IgD-negative memory B cell (primary cell): ENCODE measurements at regions not wholly inside any gene's neighbourhood (a gene's known extent, or its start where the extent isn't known, plus 50 kb on each side); places are given as distances from the start of the nearest gene placed in this dataset.
"Not testable (repeated sequence)": the region's sequence is repeated elsewhere in the genome, so short reads cannot be mapped to it uniquely, and the experiment has no call there.

Experiments
- H3K27ac Mint-ChIP-seq, 3 donors: one replicate each; pipeline ENCODE4 v1.8.0; 2020 to 2022; ENCODE audit warnings: mild to moderate bottlenecking in 3 of 3, mixed read lengths in 3 of 3, moderate library complexity in 1 of 3
- H3K27me3 Mint-ChIP-seq: one replicate; pipeline ENCODE4 v1.8.0; 2021; ENCODE audit warnings: mixed read lengths
- H3K36me3 Mint-ChIP-seq: one replicate; pipeline ENCODE4 v1.8.0; 2020; ENCODE audit warnings: mild to moderate bottlenecking, mixed read lengths
- H3K4me1 Mint-ChIP-seq, 3 donors: one replicate each; pipeline ENCODE4 v1.8.0; 2020 to 2022; ENCODE audit warnings: mixed read lengths in 3 of 3, mild to moderate bottlenecking in 1 of 3
- H3K4me3 Mint-ChIP-seq, 4 donors: one replicate each; pipeline ENCODE4 v1.8.0; 2020 to 2022; ENCODE audit warnings: mild to moderate bottlenecking in 4 of 4, mixed read lengths in 4 of 4, moderate library complexity in 3 of 4
- H3K9me3 Mint-ChIP-seq, 3 donors: one replicate each; pipeline ENCODE4 v1.8.0; 2020 to 2021; ENCODE audit warnings: mixed read lengths in 3 of 3, mild to moderate bottlenecking in 1 of 3

- H3K36me3 Mint-ChIP-seq, H3K27ac Mint-ChIP-seq, H3K27me3 Mint-ChIP-seq, H3K9me3 Mint-ChIP-seq, H3K4me3 Mint-ChIP-seq, H3K4me1 Mint-ChIP-seq: not testable (repeated sequence)
Measured at GRCh38 chrX:150232222-150232621, 130.9 kb upstream of the MAMLD1 start.

DNA sequence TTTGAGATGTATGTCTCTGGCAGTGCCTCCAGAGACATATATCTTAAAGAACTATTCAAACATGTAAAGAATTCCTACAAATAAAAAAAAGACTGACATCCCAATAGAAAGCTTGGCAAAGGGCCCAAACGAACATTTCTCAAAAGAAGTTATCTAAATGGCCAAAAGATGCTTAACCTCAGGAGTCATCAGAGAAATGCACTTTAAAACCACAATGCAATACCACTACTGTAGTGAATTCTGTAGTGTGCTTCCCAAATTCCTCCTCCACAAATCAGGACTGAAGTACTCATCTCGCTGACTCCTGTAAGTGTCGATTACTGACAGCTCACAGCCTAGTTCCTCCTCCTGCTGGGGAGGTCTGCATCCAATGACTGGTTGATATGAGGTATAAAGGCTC, 129.0 kb upstream of the MAMLD1 start:
- Mint-ChIP-seq H3K27me3 (no peaks in the 10 kb centered on the region), H3K9me3 (no peaks in the 10 kb centered on the region), H3K4me3 (no peak overlapping the region), H3K4me1 (no peaks in the 10 kb centered on the region), H3K27ac (no peak overlapping the region), H3K36me3 (no peaks in the 10 kb centered on the region)

DNA sequence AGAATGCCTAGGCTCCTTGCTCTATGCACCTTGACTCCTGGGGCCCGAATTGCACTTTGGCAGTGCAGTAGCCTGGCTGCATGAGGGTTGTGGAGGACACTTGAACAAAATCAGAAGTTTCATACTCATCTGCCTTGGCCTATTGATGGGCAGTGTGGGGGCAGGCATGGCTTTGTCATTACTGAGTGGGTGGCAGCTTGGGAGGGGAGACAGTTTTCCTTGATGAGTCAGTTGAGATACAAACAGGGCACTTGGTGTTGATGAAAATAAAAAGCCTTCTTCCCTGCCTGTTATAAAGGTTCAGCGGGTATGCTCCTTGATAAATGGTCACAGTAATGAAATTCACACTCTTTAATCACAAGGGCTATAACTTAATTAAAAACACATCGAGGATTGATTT, 126.8 kb upstream of the MAMLD1 start:
- Mint-ChIP-seq H3K4me1 (no peaks in the 10 kb centered on the region), H3K36me3 (no peaks in the 10 kb centered on the region), H3K27me3 (peaks cover 1% of the 10 kb centered on the region), H3K9me3 (no peaks in the 10 kb centered on the region), H3K4me3 (no peak overlapping the region), H3K27ac (no peak overlapping the region)

DNA sequence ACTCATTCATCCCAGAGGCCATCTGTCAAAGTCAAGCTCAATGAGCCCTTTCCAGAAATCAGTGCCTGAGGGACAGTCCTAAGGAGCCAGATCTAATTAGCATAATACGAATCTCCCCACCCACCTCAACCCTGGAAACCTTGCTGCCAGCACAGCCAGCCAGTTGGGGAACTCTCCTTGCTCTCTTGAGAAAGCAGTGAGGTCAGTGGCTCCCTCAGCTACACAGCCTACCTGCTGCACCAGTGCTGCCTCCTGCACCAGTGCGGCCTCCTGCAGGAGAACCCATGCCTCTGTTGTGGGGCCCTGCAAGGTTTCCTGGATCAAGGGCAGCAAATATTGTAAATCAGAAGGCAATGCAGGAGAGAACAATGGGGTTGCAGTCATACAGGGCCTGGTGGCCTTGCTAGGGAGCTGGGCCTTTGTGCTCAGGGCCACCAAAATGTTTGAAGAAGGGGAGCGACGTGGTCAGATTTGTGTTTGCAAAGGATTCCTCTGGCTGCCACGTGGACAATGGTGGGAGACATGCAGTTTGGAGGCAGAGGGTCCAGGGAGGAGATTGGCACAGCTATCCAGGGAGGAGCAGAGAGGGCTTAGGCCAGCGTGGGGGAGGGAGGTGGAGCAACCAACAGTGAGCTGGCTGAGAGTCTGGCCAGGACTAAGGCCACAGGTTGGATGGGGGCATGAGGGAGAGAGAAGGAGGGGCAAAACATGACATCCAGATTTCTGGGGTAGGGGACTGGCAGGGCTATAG, 124.3 kb upstream of the MAMLD1 start:
- Mint-ChIP-seq H3K27ac (no peak overlapping the region), H3K4me1 (no peaks in the 10 kb centered on the region), H3K9me3 (peaks cover 0 to 3% (median 0%) of the 10 kb centered on the region in 3 donors), H3K4me3 (no peak overlapping the region), H3K27me3 (peaks cover 3% of the 10 kb centered on the region), H3K36me3 (no peaks in the 10 kb centered on the region)

DNA sequence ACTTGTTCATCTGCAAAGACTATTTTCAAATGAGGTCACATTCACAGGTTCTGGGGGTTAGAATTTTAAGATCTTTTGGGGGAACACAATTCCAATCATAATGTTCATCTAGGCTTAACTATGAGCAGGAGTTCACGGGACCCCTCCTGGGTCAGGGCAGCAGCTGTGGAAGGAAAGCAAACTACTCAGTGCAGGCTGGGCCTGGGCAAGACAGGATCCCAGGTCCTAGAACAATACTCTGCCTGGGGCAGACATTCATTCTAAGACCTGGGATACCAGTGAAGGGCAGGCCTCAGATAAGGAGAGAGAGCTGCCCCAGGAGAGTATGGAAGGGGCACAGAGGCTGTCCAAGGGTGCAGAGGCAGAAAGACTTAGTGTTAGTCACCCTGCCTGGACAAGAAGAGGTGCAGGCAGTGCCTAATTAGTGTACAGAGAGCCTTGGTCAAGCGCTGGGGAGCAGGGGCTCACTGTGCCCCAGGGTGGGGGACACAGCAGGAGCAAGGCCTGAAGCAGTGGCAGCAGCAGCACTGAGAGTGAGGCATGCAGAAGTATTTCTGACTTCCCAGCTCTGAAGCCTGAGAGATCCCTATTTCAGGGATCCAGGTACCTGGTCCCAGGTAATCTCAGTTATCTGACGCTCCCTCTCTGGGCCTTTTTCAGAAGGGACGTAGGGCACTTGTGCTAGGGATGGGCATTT, 123.0 kb upstream of the MAMLD1 start:
- Mint-ChIP-seq H3K4me1 (no peaks in the 10 kb centered on the region), H3K27me3 (peaks cover 8% of the 10 kb centered on the region), H3K36me3 (no peaks in the 10 kb centered on the region), H3K4me3 (no peak overlapping the region), H3K27ac (no peak overlapping the region), H3K9me3 (peaks cover 0 to 3% (median 0%) of the 10 kb centered on the region in 3 donors)

GRCh38 chrX:150240643-150240970, 122.5 kb upstream of the MAMLD1 start:
- Mint-ChIP-seq H3K4me3 (no peak overlapping the region), H3K9me3 (peaks cover 0 to 3% (median 0%) of the 10 kb centered on the region in 3 donors), H3K36me3 (no peaks in the 10 kb centered on the region), H3K27ac (no peak overlapping the region), H3K4me1 (no peaks in the 10 kb centered on the region), H3K27me3 (peaks cover 8% of the 10 kb centered on the region)

DNA sequence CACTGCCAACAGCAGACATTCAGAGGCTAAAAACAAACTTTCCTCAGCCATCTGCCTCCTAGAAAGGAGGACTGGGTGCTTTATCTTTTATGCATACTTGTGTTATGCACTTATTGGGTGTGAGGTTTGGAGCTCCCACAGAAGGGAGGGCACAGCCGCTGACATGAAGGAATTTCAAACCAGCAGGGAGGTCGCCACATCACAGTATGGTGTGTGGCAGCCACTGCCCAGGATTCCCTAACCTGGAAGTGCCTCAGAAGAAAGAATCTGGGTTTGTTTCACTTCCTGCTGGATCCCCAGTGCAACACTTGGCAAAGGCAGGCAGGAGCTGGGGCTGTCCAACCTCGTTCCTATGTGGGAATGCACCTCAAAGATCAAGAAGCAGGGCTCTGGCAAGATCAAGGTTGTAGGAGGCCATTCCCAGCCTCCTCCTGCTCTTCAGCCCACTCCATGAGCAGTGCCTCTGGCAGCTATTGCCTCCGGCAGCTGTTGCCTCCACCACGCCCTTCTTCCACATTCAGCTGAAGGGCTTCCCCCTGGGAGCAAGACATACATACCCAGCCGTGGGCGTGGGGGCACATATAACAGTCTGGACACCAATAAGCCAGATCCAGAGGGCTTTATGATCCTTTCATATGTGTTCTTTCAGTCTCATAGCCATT, 109.0 kb upstream of the MAMLD1 start:
- H3K36me3 Mint-ChIP-seq, result peaks cover 2% of the 10 kb centered on the region
- peaks cover 0 to 2% (median 0%) of the 10 kb centered on the region in 3 donors for H3K9me3 Mint-ChIP-seq
- no peaks in the 10 kb centered on the region for H3K4me1 Mint-ChIP-seq
- no peak overlapping the region for H3K27ac Mint-ChIP-seq
- peaks cover 3% of the 10 kb centered on the region for H3K27me3 Mint-ChIP-seq
- H3K4me3 Mint-ChIP-seq, result no peak overlapping the region

- Mint-ChIP-seq H3K4me1 (no peaks in the 10 kb centered on the region), H3K9me3 (peaks cover 0 to 2% (median 0%) of the 10 kb centered on the region in 3 donors), H3K36me3 (peaks cover 2% of the 10 kb centered on the region), H3K27me3 (peaks cover 3% of the 10 kb centered on the region), H3K4me3 (no peak overlapping the region), H3K27ac (no peak overlapping the region)
Measured at GRCh38 chrX:150254909-150255308, 108.2 kb upstream of the MAMLD1 start.

- H3K4me1 Mint-ChIP-seq, result no peaks in the 10 kb centered on the region
- H3K4me3 Mint-ChIP-seq, result no peak overlapping the region
- H3K9me3 Mint-ChIP-seq, result peaks cover 0 to 2% (median 0%) of the 10 kb centered on the region in 3 donors
- H3K36me3 Mint-ChIP-seq, result no peaks in the 10 kb centered on the region
- no peak overlapping the region for H3K27ac Mint-ChIP-seq
- peaks cover 3% of the 10 kb centered on the region for H3K27me3 Mint-ChIP-seq
Measured at GRCh38 chrX:150255441-150256296, 107.4 kb upstream of the MAMLD1 start.

DNA sequence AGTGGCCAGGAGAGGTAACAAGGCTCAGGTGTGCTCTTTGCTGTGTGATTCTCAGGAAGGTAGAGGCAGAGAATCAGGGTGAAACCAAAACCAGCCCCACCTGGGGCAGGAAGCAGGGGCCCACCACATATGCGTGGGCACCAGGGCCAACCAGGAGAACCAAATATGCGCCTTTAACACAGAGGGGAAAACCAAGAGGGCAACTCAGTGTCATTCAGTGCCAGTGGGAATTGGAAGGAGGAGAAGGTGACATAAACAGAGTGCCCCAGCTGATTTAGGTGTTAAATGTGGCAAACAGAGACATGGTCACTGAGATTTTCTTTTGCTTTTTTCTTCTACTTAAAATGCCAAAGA, 106.8 kb upstream of the MAMLD1 start:
- no peaks in the 10 kb centered on the region for H3K4me1 Mint-ChIP-seq
- peaks cover 0 to 2% (median 0%) of the 10 kb centered on the region in 3 donors for H3K9me3 Mint-ChIP-seq
- H3K36me3 Mint-ChIP-seq, result no peaks in the 10 kb centered on the region
- H3K27me3 Mint-ChIP-seq, result peaks cover 3% of the 10 kb centered on the region
- H3K4me3 Mint-ChIP-seq, result no peak overlapping the region
- no peak overlapping the region for H3K27ac Mint-ChIP-seq

DNA sequence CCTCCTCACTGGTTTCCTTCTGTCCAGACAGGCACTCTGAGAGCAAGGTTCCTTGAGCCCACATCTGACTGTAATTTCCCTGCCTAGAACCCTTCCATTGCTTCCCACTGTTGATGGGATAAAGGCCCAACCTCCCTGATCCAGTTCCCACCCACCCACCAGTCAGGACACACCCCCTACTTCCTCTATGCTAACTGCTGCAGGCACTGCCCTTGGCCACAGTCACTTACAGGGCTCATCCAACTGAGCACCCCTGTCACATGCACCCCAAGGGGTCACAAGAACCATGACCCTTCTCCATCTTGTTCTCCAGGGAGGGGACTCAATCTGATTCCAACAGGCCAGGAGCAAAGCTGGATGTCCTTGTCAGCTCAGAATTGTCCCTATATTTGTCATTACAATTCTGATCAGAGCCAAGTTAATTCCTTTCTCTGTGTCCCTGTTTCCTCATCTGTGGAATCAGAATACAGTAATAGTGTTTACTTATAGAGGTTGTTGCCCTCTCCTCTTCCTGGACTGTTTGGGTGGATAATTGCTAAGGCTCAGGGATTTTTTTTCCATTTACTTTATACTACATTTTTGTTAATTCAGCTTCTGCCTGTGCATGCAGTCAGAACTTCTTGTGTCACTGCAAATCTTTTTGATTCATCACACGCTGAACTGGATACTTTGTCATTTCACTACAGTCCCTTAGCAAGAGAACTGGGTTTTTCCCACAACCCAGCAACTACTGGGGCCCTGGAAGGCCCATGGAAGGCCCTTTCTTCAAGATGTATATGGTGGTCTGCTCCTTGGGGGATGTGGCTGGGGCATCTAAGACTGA, 105.6 kb upstream of the MAMLD1 start:
- Mint-ChIP-seq H3K27ac (no peak overlapping the region), H3K9me3 (peaks cover 0 to 2% (median 0%) of the 10 kb centered on the region in 3 donors), H3K4me1 (no peaks in the 10 kb centered on the region), H3K4me3 (no peak overlapping the region), H3K36me3 (no peaks in the 10 kb centered on the region), H3K27me3 (peaks cover 3% of the 10 kb centered on the region)

DNA sequence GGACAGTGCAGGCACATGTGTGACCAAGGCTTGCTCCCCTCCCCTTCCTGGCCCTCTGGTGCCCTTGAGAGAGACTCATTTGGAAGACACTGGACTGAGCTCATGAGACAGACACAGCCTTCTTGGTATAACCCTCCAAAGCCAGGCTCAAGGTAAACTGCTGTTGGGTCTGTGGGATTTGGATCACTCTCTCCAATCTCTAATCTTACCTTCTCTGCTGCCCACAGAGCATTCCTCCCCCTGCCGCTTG, 105.0 kb upstream of the MAMLD1 start:
- peaks cover 0 to 2% (median 0%) of the 10 kb centered on the region in 3 donors for H3K9me3 Mint-ChIP-seq
- peaks cover 3% of the 10 kb centered on the region for H3K27me3 Mint-ChIP-seq
- H3K27ac Mint-ChIP-seq, result no peak overlapping the region
- no peaks in the 10 kb centered on the region for H3K36me3 Mint-ChIP-seq
- H3K4me3 Mint-ChIP-seq, result no peak overlapping the region
- no peaks in the 10 kb centered on the region for H3K4me1 Mint-ChIP-seq

- no peaks in the 10 kb centered on the region for H3K36me3 Mint-ChIP-seq
- no peaks in the 10 kb centered on the region for H3K4me1 Mint-ChIP-seq
- H3K27me3 Mint-ChIP-seq, result peaks cover 3% of the 10 kb centered on the region
- peak overlapping the region in 1 of 3 donors; percentile 54 for H3K27ac Mint-ChIP-seq
- H3K4me3 Mint-ChIP-seq, result peak overlapping the region in 1 of 4 donors; percentile 64
- peaks cover 0 to 2% (median 0%) of the 10 kb centered on the region in 3 donors for H3K9me3 Mint-ChIP-seq
Measured at GRCh38 chrX:150258463-150259430, 104.4 kb upstream of the MAMLD1 start.

DNA sequence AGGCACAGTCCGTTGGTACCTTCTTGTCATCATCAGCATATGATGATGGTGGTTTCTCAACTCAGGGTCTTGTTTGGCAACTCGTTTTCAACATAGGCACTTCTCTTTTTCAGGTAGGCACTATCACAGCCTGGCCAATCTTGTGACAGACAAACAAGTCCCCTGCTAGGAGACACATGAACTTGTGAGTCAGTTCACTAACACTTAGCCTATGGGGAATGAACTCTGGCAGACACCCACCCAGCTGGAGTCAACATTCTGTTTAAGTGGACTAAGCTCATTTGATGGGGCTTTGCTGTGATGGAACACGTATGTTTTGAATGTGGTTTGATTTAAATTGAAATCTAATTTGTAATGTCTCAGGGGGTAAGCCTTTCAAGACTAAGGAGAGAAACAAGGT, 100.7 kb upstream of the MAMLD1 start:
- Mint-ChIP-seq H3K4me3 (no peak overlapping the region), H3K9me3 (no peaks in the 10 kb centered on the region), H3K4me1 (no peaks in the 10 kb centered on the region), H3K27me3 (no peaks in the 10 kb centered on the region), H3K36me3 (no peaks in the 10 kb centered on the region), H3K27ac (no peak overlapping the region)
